HCT116 (cell line): ENCODE measurements at regions not wholly inside any gene's neighbourhood (a gene's known extent, or its start where the extent isn't known, plus 50 kb on each side); places are given as distances from the start of the nearest gene placed in this dataset.

Experiments
- ATAC-seq: fragments of 200-7000 bp; cut with Tn5 transposase; 2 replicates; pipeline ENCODE4 v1.9.1; 2020; ENCODE audit warnings: mild to moderate bottlenecking, moderate library complexity
- BruUV-seq: library from RNA; stranded (reverse); fragments of 400-500 nt; replicated peaks from 2 replicates; lab custom pipeline; 2021; lab: Mats Ljungman, UMichigan
- CTCF ChIA-PET: fragments of 300-600 bp; sonication (Branson Sonifier 250); formaldehyde crosslinking; loops from one replicate; lab custom pipeline; 2021; ENCODE audit warnings: antibody characterized with exemption; lab: Charles Lee
- POLR2A ChIA-PET: fragments of 300-600, 350-600 bp; sonication (Branson Sonifier 250); formaldehyde crosslinking; loops from one replicate; lab custom pipeline; 2021; ENCODE audit warnings: antibody characterized with exemption; lab: Charles Lee
- RAD21 ChIA-PET, 2 experiments: fragments of 300-600 bp; sonication (Branson Sonifier 250); formaldehyde crosslinking; loops; one replicate each; lab custom pipeline; 2023; ENCODE audit warnings: low total read pairs in 2 of 2; ENCODE audit not compliant: uncharacterized antibody in 2 of 2, unreplicated experiment in 2 of 2, low non-redundant PET in 1 of 2; lab: Charles Lee
- DNase-seq: peaks from one replicate; pipeline ENCODE4 v3.0.0-alpha.2; 2010; ENCODE audit warnings: low read depth, low spot score
- H2AFZ ChIP-seq: fragments of 200-600 bp; shearing (Covaris generic), sonication (generic); 2 replicates; pipeline ENCODE4 v1.6.1; 2017; ENCODE audit warnings: low read depth, mixed run types, mixed read lengths, antibody characterized with exemption, low read length; ENCODE audit not compliant: poor library complexity, severe bottlenecking
- H3K27ac ChIP-seq: 2 replicates; pipeline ENCODE4 v1.5.1; 2012; ENCODE audit warnings: low read depth, low read length
- H3K27me3 ChIP-seq: fragments of 200-600 bp; sonication (generic); 2 replicates; pipeline ENCODE4 v1.6.1; 2016; ENCODE audit warnings: mixed run types, low read length, mixed read lengths; ENCODE audit not compliant: insufficient read depth
- H3K36me3 ChIP-seq, 2 experiments: fragments of 200-500 bp in 1 of 2; fragments of 200-600 bp in 1 of 2; sonication (Bioruptor generic) in 1 of 2; sonication (generic) in 1 of 2; 2 replicates each; pipeline versions ENCODE4 v1.5.1 to v1.6.1; 2014 to 2016; ENCODE audit warnings: low read length in 2 of 2, inconsistent platforms in 1 of 2, mixed read lengths in 1 of 2, mixed run types in 1 of 2; ENCODE audit not compliant: insufficient read depth in 2 of 2, control insufficient read depth in 1 of 2
- H3K4me1 ChIP-seq, 2 experiments: fragments of 200-600 bp in 1 of 2; sonication (generic) in 1 of 2; 2 replicates each; pipeline versions ENCODE4 v1.5.1 to v1.6.1; 2012 to 2017; ENCODE audit warnings: low read length in 2 of 2, inconsistent platforms in 1 of 2, mild to moderate bottlenecking in 1 of 2, mixed read lengths in 1 of 2, mixed run types in 1 of 2, moderate library complexity in 1 of 2; ENCODE audit not compliant: insufficient read depth in 2 of 2, control insufficient read depth in 1 of 2
- H3K4me2 ChIP-seq: fragments of 200-600 bp; sonication (generic); 2 replicates; pipeline ENCODE4 v1.6.1; 2017; ENCODE audit warnings: mixed run types, low read length, mixed read lengths
- H3K4me3 ChIP-seq, 2 experiments: fragments of 200-600 bp in 1 of 2; sonication (generic) in 1 of 2; replicated peaks in 1 of 2; 2 replicates each; pipeline ENCODE4 v1.5.1; 2011 to 2016; ENCODE audit warnings: low read length in 2 of 2, control low read depth in 1 of 2, low read depth in 1 of 2, mild to moderate bottlenecking in 1 of 2, mixed read lengths in 1 of 2, mixed run types in 1 of 2
- H3K79me2 ChIP-seq: fragments of 200-600 bp; sonication (generic); 2 replicates; pipeline ENCODE4 v1.6.1; 2017; ENCODE audit warnings: mild to moderate bottlenecking, mixed run types, low read length, moderate library complexity, mixed read lengths; ENCODE audit not compliant: insufficient read depth
- H3K9ac ChIP-seq: fragments of 200-600 bp; sonication (generic); 2 replicates; pipeline ENCODE4 v1.6.1; 2016; ENCODE audit warnings: low read length, mixed read lengths
- H3K9me2 ChIP-seq: fragments of 200-600 bp; sonication (generic), shearing (Covaris generic); 2 replicates; pipeline ENCODE4 v1.6.1; 2017; ENCODE audit warnings: mixed run types, mild to moderate bottlenecking, moderate library complexity; ENCODE audit not compliant: insufficient read depth
- H3K9me3 ChIP-seq, 2 experiments: fragments of 200-500 bp in 1 of 2; fragments of 200-600 bp in 1 of 2; sonication (Bioruptor generic) in 1 of 2; sonication (generic) in 1 of 2; 2 replicates each; pipeline ENCODE4 v1.6.1; 2014 to 2017; ENCODE audit warnings: low read length in 2 of 2, mixed read lengths in 2 of 2, inconsistent platforms in 1 of 2, low read depth in 1 of 2, mild to moderate bottlenecking in 1 of 2, mixed run types in 1 of 2, moderate library complexity in 1 of 2; ENCODE audit not compliant: control insufficient read depth in 1 of 2, insufficient read depth in 1 of 2
- H4K20me1 ChIP-seq: fragments of 200-600 bp; sonication (generic), shearing (Covaris generic); 2 replicates; pipeline ENCODE4 v1.6.1; 2017; ENCODE audit warnings: mixed run types, mild to moderate bottlenecking, moderate library complexity; ENCODE audit not compliant: insufficient read depth
- CEBPB ChIP-seq: IDR thresholded peaks from 2 replicates; pipeline ENCODE4 v1.6.1; 2012; ENCODE audit warnings: low read depth
- EGR1 ChIP-seq: IDR thresholded peaks from 2 replicates; pipeline ENCODE4 v1.6.1; 2012; ENCODE audit warnings: low read depth
- ELF1 ChIP-seq: IDR thresholded peaks from 2 replicates; pipeline ENCODE4 v1.6.1; 2012; ENCODE audit warnings: low read depth, borderline replicate concordance
- FOSL1 ChIP-seq: IDR thresholded peaks from 2 replicates; pipeline ENCODE4 v1.6.1; 2012; ENCODE audit warnings: low read depth
- JUND ChIP-seq: IDR thresholded peaks from 2 replicates; pipeline ENCODE4 v1.6.1; 2012
- POLR2A ChIP-seq: IDR thresholded peaks from 2 replicates; pipeline ENCODE4 v1.7.0; 2011; ENCODE audit warnings: borderline replicate concordance; ENCODE audit not compliant: insufficient read depth, insufficient read length; ENCODE audit errors: extremely low read depth
- POLR2AphosphoS5 ChIP-seq: IDR thresholded peaks from 2 replicates; pipeline ENCODE4 v1.6.1; 2011; ENCODE audit warnings: mild to moderate bottlenecking, low read depth, low read length, moderate library complexity
- RAD21 ChIP-seq: IDR thresholded peaks from 2 replicates; pipeline ENCODE4 v1.6.1; 2012; ENCODE audit warnings: low read depth, mild to moderate bottlenecking
- SIN3A ChIP-seq: IDR thresholded peaks from 2 replicates; pipeline ENCODE4 v1.6.1; 2012; ENCODE audit warnings: low read depth
- SP1 ChIP-seq: IDR thresholded peaks from 2 replicates; pipeline ENCODE4 v1.6.1; 2012; ENCODE audit warnings: low read depth
- SRF ChIP-seq: IDR thresholded peaks from 2 replicates; pipeline ENCODE4 v1.6.1; 2012; ENCODE audit warnings: low read depth
- TCF7L2 ChIP-seq: IDR thresholded peaks from 2 replicates; pipeline ENCODE4 v1.7.0; 2011; ENCODE audit warnings: borderline replicate concordance, inconsistent platforms; ENCODE audit not compliant: insufficient read depth, insufficient read length; ENCODE audit errors: extremely low read depth
- YY1 ChIP-seq: IDR thresholded peaks from 2 replicates; pipeline ENCODE4 v1.6.1; 2011; ENCODE audit warnings: low read length, low read depth, moderate library complexity, mild to moderate bottlenecking; ENCODE audit not compliant: insufficient replicate concordance; ENCODE audit errors: extremely low read depth
- ZNF274 ChIP-seq: fragments of 200-500 bp; sonication (Bioruptor generic); IDR thresholded peaks from 2 replicates; pipeline ENCODE4 v1.6.1; 2014; ENCODE audit warnings: mild to moderate bottlenecking, low read depth, low read length, inconsistent platforms
- intact Hi-C: fragments of 100-400 bp; cut with micrococcal nuclease; formaldehyde crosslinking; loops from 2 replicates; pipeline ENCODE4 v1.10.0; 2022
- TF ChIP-seq, protein P1 (sequence below): IDR thresholded peaks from 2 replicates; pipeline ENCODE4 v1.6.1; 2012
- TF ChIP-seq, protein P2 (sequence below): IDR thresholded peaks from 2 replicates; pipeline ENCODE4 v1.6.1; 2012
- TF ChIP-seq, protein P3 (sequence below), 3 experiments: fragments of 200-600 bp in 1 of 3; sonication (generic) in 1 of 3; IDR thresholded peaks in 2 of 3; conservative IDR thresholded peaks in 1 of 3; 2 replicates each; pipeline ENCODE4 v1.5.1; 2012 to 2017; ENCODE audit warnings: low read depth in 2 of 3, low read length in 2 of 3, antibody characterized with exemption in 1 of 3, borderline replicate concordance in 1 of 3, control low read depth in 1 of 3, mild to moderate bottlenecking in 1 of 3, mixed read lengths in 1 of 3, mixed run types in 1 of 3, moderate library complexity in 1 of 3; ENCODE audit not compliant: insufficient read depth in 1 of 3

DNA sequence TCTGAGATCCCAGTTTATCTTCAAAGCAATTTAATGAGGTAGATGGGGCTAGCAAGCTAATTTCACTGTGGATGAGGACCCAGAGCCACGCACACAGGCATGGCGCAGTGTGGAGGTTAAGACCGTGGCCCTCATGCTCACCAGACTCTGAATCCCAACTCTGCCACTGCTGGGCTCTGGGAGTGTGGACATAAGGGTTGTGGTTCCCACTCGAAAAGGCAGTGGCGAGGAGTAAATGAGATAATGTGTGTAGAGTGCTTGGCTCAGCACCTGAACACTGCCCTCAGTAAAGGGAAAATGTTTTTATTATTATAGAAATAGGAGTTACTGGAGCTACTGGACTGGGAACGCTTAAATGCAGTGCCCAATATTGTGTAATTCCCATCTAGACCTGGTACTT is 243.5 kb upstream of the TPM1 start:
- BruUV-seq = no TSS peak
- Histone ChIP-seq H2AFZ (no peak overlapping the region), H3K4me3 (no peak overlapping the region), H3K27me3 (no peaks in the 10 kb centered on the region), H3K27ac (no peak overlapping the region), H3K9me3 (no peaks in the 10 kb centered on the region), H3K36me3 (no peaks in the 10 kb centered on the region), H3K9me2 (no peaks in the 10 kb centered on the region), H3K4me1 (no peaks in the 10 kb centered on the region), H4K20me1 (no peaks in the 10 kb centered on the region)
- RAD21 ChIA-PET = no interaction called here
- ATAC-seq = no peak
- no peak for TF ChIP-seq POLR2AphosphoS5
- no peak for TF ChIP-seq JUND
- TF ChIP-seq TCF7L2 = no peak
- no peak for TF ChIP-seq POLR2A
- TF ChIP-seq, protein P1, sequence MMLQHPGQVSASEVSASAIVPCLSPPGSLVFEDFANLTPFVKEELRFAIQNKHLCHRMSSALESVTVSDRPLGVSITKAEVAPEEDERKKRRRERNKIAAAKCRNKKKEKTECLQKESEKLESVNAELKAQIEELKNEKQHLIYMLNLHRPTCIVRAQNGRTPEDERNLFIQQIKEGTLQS = no peak
- TF ChIP-seq SRF = no peak
- TF ChIP-seq RAD21 = no peak
- TF ChIP-seq, all 23 proteins: peak for 0
- no peaks in the 10 kb centered on the region for H3K79me2 ChIP-seq
- CTCF ChIA-PET = no interaction called here
- no peak overlapping the region for H3K4me2 ChIP-seq
- no peak overlapping the region for H3K9ac ChIP-seq
- DNase-seq = no peak
- POLR2A ChIA-PET = no interaction called here
- intact Hi-C loops = no loop called here

DNA sequence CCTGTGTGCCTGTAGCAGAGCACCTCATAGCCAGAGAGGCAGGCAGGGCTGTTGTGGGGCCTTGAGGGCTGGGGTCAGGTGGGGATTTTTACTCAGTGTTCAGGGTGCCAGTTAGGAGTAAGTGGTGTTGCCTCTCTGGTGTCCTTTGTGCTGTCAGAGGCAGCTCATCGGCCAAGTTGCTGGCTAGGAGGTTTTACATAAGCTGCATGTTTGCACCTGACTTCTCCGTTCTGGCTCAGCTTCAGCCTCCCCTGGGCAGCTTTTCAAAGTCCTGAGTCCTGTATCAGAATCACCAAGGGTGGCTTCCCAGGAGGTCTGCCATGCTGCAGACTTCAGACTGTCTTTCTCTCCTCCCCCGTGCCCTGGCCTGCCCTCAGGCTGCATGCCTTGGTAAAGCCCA is 242.6 kb upstream of the TPM1 start:
- Histone ChIP-seq H3K4me2 (no peak overlapping the region), H3K9me3 (no peaks in the 10 kb centered on the region), H3K9ac (no peak overlapping the region), H3K9me2 (no peaks in the 10 kb centered on the region), H2AFZ (no peak overlapping the region), H3K79me2 (no peaks in the 10 kb centered on the region), H3K27ac (no peak overlapping the region), H3K4me1 (no peaks in the 10 kb centered on the region), H3K36me3 (no peaks in the 10 kb centered on the region), H4K20me1 (no peaks in the 10 kb centered on the region), H3K27me3 (no peaks in the 10 kb centered on the region), H3K4me3 (no peak overlapping the region)
- intact Hi-C loops = no loop called here
- ChIA-PET CTCF (no interaction called here), RAD21 (no interaction called here), POLR2A (no interaction called here)
- no peak for ATAC-seq
- DNase-seq = no peak
- no TSS peak for BruUV-seq
- TF ChIP-seq, protein P1 = no peak
- TF ChIP-seq, protein P2, sequence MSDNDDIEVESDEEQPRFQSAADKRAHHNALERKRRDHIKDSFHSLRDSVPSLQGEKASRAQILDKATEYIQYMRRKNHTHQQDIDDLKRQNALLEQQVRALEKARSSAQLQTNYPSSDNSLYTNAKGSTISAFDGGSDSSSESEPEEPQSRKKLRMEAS = no peak
- TF ChIP-seq EGR1 (no peak), POLR2A (no peak), SRF (no peak), TCF7L2 (no peak), SP1 (no peak), RAD21 (no peak), POLR2AphosphoS5 (no peak), ELF1 (no peak), YY1 (no peak), ZNF274 (no peak), FOSL1 (no peak), SIN3A (no peak), CEBPB (no peak)
- TF ChIP-seq, protein P3, sequence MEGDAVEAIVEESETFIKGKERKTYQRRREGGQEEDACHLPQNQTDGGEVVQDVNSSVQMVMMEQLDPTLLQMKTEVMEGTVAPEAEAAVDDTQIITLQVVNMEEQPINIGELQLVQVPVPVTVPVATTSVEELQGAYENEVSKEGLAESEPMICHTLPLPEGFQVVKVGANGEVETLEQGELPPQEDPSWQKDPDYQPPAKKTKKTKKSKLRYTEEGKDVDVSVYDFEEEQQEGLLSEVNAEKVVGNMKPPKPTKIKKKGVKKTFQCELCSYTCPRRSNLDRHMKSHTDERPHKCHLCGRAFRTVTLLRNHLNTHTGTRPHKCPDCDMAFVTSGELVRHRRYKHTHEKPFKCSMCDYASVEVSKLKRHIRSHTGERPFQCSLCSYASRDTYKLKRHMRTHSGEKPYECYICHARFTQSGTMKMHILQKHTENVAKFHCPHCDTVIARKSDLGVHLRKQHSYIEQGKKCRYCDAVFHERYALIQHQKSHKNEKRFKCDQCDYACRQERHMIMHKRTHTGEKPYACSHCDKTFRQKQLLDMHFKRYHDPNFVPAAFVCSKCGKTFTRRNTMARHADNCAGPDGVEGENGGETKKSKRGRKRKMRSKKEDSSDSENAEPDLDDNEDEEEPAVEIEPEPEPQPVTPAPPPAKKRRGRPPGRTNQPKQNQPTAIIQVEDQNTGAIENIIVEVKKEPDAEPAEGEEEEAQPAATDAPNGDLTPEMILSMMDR (IDR thresholded peaks at IDR 0.05 in 2 of 3, conservative IDR thresholded peaks at IDR 0.05 in 1 of 3; ENCODE audit: borderline replicate concordance in 1 of 3, insufficient read depth in 1 of 3, low read depth in 2 of 3, low read length in 2 of 3) = no peak
